Body of pancreas (tissue), 4 donors: ENCODE measurements at regions not wholly inside any gene's neighbourhood (a gene's known extent, or its start where the extent isn't known, plus 50 kb on each side); places are given as distances from the start of the nearest gene placed in this dataset.

Source experiments
- ATAC-seq: fragments of 150-250 bp; one replicate; pipeline ENCODE4 v1.9.1; 2016
- DNase-seq, 4 donors: peaks; one replicate each; pipeline ENCODE4 v3.0.0-alpha.2; 2019
- H3K27ac ChIP-seq, 4 donors: fragments of 200-600 bp; sonication (generic); 1 replicate in 3 of 4; 2 replicates in 1 of 4; pipeline versions ENCODE4 v1.5.1 to v1.6.1; 2016 to 2019; ENCODE audit warnings: mild to moderate bottlenecking in 1 of 4, mixed read lengths in 1 of 4, moderate library complexity in 1 of 4
- H3K27me3 ChIP-seq, 2 donors: fragments of 200-600 bp; sonication (generic); one replicate each; pipeline ENCODE4 v1.6.0; 2016; ENCODE audit warnings: mild to moderate bottlenecking in 1 of 2
- H3K36me3 ChIP-seq, 2 donors: fragments of 200-600 bp; sonication (generic); replicated peaks in 1 of 2; 2 replicates each; pipeline ENCODE4 v1.5.1; 2016; ENCODE audit warnings: low read depth in 2 of 2; ENCODE audit not compliant: insufficient read depth in 1 of 2
- H3K4me1 ChIP-seq: fragments of 200-600 bp; sonication (generic); one replicate; pipeline ENCODE4 v1.6.0; 2016
- H3K4me3 ChIP-seq, 2 donors: fragments of 200-600 bp; sonication (generic); 1 replicate in 1 of 2; 2 replicates in 1 of 2; pipeline ENCODE4 v1.5.1; 2016 to 2019
- H3K9me3 ChIP-seq, 3 donors: fragments of 200-600 bp; sonication (generic); 1 replicate in 2 of 3; 2 replicates in 1 of 3; pipeline ENCODE4 v1.5.1; 2016
- CTCF ChIP-seq, 7 experiments: fragments of 450-650 bp in 4 of 7; fragments of 200-600 bp in 3 of 7; sonication (generic) in 3 of 7; IDR thresholded peaks; one replicate each; pipeline ENCODE4 v1.5.1; 2016 to 2019; ENCODE audit warnings: antibody characterized with exemption in 7 of 7
- POLR2A ChIP-seq, 3 donors: fragments of 450-650 bp; IDR thresholded peaks; one replicate each; pipeline ENCODE4 v1.6.1; 2016; ENCODE audit warnings: antibody characterized with exemption in 3 of 3, mild to moderate bottlenecking in 2 of 3
- WGBS, 2 donors: methylation state at CpG; one replicate each; pipeline ENCODE4 v1.1.5; 2017; 5-methylcytosine and 5-hydroxymethylcytosine counted together
- intact Hi-C: fragments of 100-400 bp; cut with DNase I; formaldehyde crosslinking; loops from one replicate; pipeline ENCODE4 v1.15.1; 2023

- no peak overlapping the region for H3K4me3 ChIP-seq
- no peak overlapping the region for H3K27ac ChIP-seq
- DNase-seq (no peak), ATAC-seq (no peak)
- H3K36me3 ChIP-seq: no peaks in the 10 kb centered on the region
- WGBS, 2 donors: 84 to 96% methylated on average over 8 to 16 of the region's 17 CpGs
- TF ChIP-seq POLR2A (IDR thresholded peaks at IDR 0.05) (no peak), CTCF (IDR thresholded peaks at IDR 0.05) (no peak)
- intact Hi-C loops: no loop called here
- H3K27me3 ChIP-seq: no peaks in the 10 kb centered on the region
- no peaks in the 10 kb centered on the region for H3K9me3 ChIP-seq
- H3K4me1 ChIP-seq: no peaks in the 10 kb centered on the region
These were observed 194.4 kb downstream of the CTTN start for GRCh38 chr11:70592641-70593165.

GRCh38 chr11:70593446-70593983, 195.2 kb downstream of the CTTN start:
- H3K9me3 ChIP-seq: no peaks in the 10 kb centered on the region
- H3K27me3 ChIP-seq: no peaks in the 10 kb centered on the region
- H3K4me1 ChIP-seq: no peaks in the 10 kb centered on the region
- no peak for TF ChIP-seq POLR2A (IDR thresholded peaks at IDR 0.05)
- no peak for TF ChIP-seq CTCF (IDR thresholded peaks at IDR 0.05)
- no peak for DNase-seq
- 76 to 83% methylated on average over 10 of the region's 10 CpGs for WGBS, 2 donors
- ATAC-seq: no peak
- H3K27ac ChIP-seq: no peak overlapping the region
- no peaks in the 10 kb centered on the region for H3K36me3 ChIP-seq
- intact Hi-C loops: no loop called here
- no peak overlapping the region for H3K4me3 ChIP-seq

GRCh38 chr11:70594031-70594430, 195.7 kb downstream of the CTTN start:
- intact Hi-C loops: no loop called here
- no peak for TF ChIP-seq CTCF (IDR thresholded peaks at IDR 0.05)
- TF ChIP-seq POLR2A (IDR thresholded peaks at IDR 0.05): no peak
- H3K9me3 ChIP-seq: no peaks in the 10 kb centered on the region
- H3K4me3 ChIP-seq: no peak overlapping the region
- no peaks in the 10 kb centered on the region for H3K4me1 ChIP-seq
- H3K27me3 ChIP-seq: no peaks in the 10 kb centered on the region
- no peaks in the 10 kb centered on the region for H3K36me3 ChIP-seq
- no peak for DNase-seq
- no peak for ATAC-seq
- H3K27ac ChIP-seq: no peak overlapping the region
- 90 to 91% methylated on average over 16 of the region's 16 CpGs for WGBS, 2 donors

- Histone ChIP-seq H3K9me3 (no peaks in the 10 kb centered on the region), H3K4me1 (no peaks in the 10 kb centered on the region), H3K36me3 (no peaks in the 10 kb centered on the region), H3K27me3 (no peaks in the 10 kb centered on the region), H3K4me3 (no peak overlapping the region), H3K27ac (no peak overlapping the region)
- 91 to 95% methylated on average over 10 of the region's 10 CpGs for WGBS, 2 donors
- ATAC-seq (no peak), DNase-seq (no peak)
- intact Hi-C loops: no loop called here
- TF ChIP-seq POLR2A (IDR thresholded peaks at IDR 0.05) (no peak), CTCF (IDR thresholded peaks at IDR 0.05) (no peak)
These were observed 196.3 kb downstream of the CTTN start for GRCh38 chr11:70594606-70595005.

GRCh38 chr11:70595016-70595415, 196.7 kb downstream of the CTTN start:
- no peak overlapping the region for H3K27ac ChIP-seq
- DNase-seq: no peak
- intact Hi-C loops: no loop called here
- H3K4me3 ChIP-seq: no peak overlapping the region
- no peaks in the 10 kb centered on the region for H3K4me1 ChIP-seq
- no peaks in the 10 kb centered on the region for H3K9me3 ChIP-seq
- TF ChIP-seq POLR2A (IDR thresholded peaks at IDR 0.05): no peak
- TF ChIP-seq CTCF (IDR thresholded peaks at IDR 0.05): no peak
- WGBS, 2 donors: 92 to 93% methylated on average over 13 of the region's 13 CpGs
- H3K36me3 ChIP-seq: no peaks in the 10 kb centered on the region
- no peak for ATAC-seq
- no peaks in the 10 kb centered on the region for H3K27me3 ChIP-seq
